T-helper 2 cell treated with Interferon-gamma antibody and Interleukin-4, amounts not matched to agents 5 μg/mL and 100 μg/mL, for 36 hours (primary cell): ENCODE measurements at regions not wholly inside any gene's neighbourhood (a gene's known extent, or its start where the extent isn't known, plus 50 kb on each side); places are given as distances from the start of the nearest gene placed in this dataset.
"Not testable (repeated sequence)": the region's sequence is repeated elsewhere in the genome, so short reads cannot be mapped to it uniquely, and the experiment has no call there.

Source experiments
- DNase-seq: peaks from one replicate; pipeline ENCODE4 v3.0.0; 2021; ENCODE audit warnings: low spot score
- H3K27ac Mint-ChIP-seq: one replicate; pipeline ENCODE4 v1.8.0; 2021; ENCODE audit warnings: mild to moderate bottlenecking, mixed read lengths
- H3K27me3 Mint-ChIP-seq: one replicate; pipeline ENCODE4 v1.8.0; 2021; ENCODE audit warnings: low read depth, mixed read lengths
- H3K36me3 Mint-ChIP-seq: one replicate; pipeline ENCODE4 v1.8.0; 2021; ENCODE audit warnings: low read depth, mixed read lengths
- H3K4me1 Mint-ChIP-seq: one replicate; pipeline ENCODE4 v1.8.0; 2021; ENCODE audit warnings: low read depth, mixed read lengths
- H3K4me3 Mint-ChIP-seq: one replicate; pipeline ENCODE4 v1.8.0; 2022; ENCODE audit warnings: mild to moderate bottlenecking, moderate library complexity, mixed read lengths
- H3K9me3 Mint-ChIP-seq: one replicate; pipeline ENCODE4 v1.8.0; 2021; ENCODE audit warnings: mixed read lengths

DNA sequence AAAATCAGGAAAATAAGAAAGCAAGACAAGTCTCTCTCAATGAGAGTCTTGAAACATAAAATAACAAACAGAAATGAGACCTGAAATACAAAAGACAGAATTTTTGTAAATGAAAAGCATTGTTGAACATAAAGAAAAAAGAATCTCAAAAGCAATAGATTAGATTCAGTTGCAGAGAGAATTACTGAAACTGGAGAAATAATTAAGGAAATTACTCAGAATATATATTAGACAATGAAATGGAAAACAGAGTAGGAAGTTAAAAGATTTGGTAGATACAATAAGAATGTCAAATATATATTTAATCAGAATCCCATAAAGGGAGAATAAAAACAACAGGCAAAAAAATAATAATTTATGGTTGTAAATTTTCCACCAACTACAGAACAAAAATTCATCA is 308.3 kb downstream of the CRPPA start:
- no peak for DNase-seq
- no peaks in the 10 kb centered on the region for H3K27me3 Mint-ChIP-seq
- H3K27ac Mint-ChIP-seq = no peak overlapping the region
- H3K4me1 Mint-ChIP-seq = peaks cover 3% of the 10 kb centered on the region
- H3K4me3 Mint-ChIP-seq = no peak overlapping the region
- H3K9me3 Mint-ChIP-seq = peaks cover 12% of the 10 kb centered on the region
- H3K36me3 Mint-ChIP-seq = no peaks in the 10 kb centered on the region

DNA sequence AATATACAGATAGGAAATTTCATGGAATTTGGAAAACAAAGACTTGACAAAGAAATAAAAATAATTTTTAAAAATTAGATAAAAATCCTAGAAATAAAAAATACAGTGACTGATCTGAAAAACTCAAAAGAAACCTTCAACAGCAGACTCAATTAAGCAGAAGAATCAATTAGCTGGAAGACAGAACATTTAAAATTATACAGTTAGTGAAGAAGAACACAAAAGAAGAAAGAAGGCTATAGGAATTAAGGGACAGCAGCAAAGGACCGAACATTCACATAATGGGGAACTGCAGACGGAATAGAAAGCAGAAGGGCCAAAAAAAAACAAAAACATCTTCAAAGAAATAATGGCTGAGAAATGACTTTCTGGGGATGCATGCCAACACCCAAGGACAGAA is 314.5 kb downstream of the CRPPA start:
- H3K4me3 Mint-ChIP-seq = no peak overlapping the region
- H3K4me1 Mint-ChIP-seq = peaks cover 3% of the 10 kb centered on the region
- no peak overlapping the region for H3K27ac Mint-ChIP-seq
- H3K36me3 Mint-ChIP-seq = no peaks in the 10 kb centered on the region
- H3K27me3 Mint-ChIP-seq = no peaks in the 10 kb centered on the region
- no peak for DNase-seq
- peaks cover 44% of the 10 kb centered on the region for H3K9me3 Mint-ChIP-seq

DNA sequence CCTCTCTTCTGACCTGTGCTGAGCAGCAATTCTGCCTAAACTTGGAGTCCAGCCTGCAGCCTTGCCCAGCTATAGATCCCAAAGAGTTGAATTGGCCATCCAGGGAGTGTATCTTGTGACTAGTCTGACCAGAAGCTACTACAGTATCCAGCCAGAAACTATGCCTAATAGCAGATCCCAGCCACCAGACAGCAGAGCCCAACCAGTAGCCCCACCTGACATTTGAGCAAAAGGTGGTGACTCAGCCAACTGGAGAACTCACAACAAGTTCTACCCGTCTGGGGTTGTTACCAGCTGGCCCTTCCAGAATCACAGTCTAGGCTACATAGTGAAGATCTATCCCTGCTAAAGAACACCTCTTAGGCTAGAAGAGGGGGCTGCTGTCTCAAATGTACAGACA is 315.0 kb downstream of the CRPPA start:
- Mint-ChIP-seq H3K36me3 (no peaks in the 10 kb centered on the region), H3K4me3 (no peak overlapping the region), H3K27me3 (no peaks in the 10 kb centered on the region), H3K4me1 (peaks cover 3% of the 10 kb centered on the region), H3K27ac (no peak overlapping the region), H3K9me3 (peaks cover 44% of the 10 kb centered on the region)
- DNase-seq = no peak

DNA sequence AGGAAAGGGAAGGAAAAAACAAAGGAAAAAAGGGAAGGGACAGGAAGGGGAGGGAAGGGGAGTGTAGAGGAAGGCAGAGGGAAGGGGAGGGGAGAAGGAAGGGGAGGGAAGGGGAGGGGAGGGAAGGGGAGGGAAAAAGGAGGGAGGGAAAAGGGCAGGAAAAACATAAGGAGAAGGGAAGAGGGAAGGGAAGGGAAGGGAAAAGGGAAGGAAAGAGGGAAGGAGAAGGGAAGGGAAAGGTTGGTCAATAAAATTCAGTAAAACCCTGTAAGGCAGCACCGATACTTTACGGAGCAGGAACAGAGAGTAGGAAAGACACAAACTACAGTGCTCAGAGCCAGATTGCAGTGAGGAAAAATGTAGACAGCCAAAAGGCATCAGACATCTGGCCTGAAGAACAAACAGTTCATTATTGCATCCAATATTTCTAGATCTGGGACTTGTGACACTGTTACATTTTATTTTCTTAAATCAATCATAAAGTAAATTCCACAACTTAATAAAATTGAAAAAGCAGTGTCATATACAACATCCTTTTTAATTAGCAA is 322.0 kb downstream of the CRPPA start:
- H3K27me3 Mint-ChIP-seq = no peaks in the 10 kb centered on the region
- H3K9me3 Mint-ChIP-seq = peaks cover 9% of the 10 kb centered on the region
- no peak overlapping the region for H3K27ac Mint-ChIP-seq
- H3K4me1 Mint-ChIP-seq = no peaks in the 10 kb centered on the region
- no peaks in the 10 kb centered on the region for H3K36me3 Mint-ChIP-seq
- no peak overlapping the region for H3K4me3 Mint-ChIP-seq
- no peak for DNase-seq

DNA sequence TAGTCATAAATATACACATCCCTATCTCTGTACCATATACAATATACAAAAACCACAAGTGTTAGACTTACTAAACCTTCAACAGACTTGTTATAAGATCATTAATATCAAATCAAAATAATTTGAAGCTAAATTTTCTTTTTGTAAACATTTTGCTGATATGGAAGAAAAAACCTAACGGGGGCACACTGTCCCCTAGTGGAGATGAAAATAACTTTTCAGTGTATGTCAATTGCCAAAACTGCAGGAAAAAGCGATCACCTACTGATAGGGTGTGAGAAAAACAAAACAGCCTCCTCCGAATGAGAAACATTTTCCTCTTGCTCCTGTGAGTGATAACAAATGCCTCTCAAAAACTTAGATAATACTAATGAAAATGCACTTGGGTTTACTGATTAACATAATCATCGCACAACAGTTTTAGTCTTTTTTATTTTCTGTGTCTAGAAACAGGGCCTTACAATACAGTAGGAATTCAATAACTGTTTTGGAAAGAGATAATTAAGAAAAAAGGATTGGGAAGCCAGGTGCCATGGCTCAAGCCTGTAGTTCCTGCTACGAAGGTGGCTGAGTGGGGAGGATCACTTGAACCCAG is 322.7 kb downstream of the CRPPA start:
- H3K4me1 Mint-ChIP-seq = no peaks in the 10 kb centered on the region
- no peaks in the 10 kb centered on the region for H3K36me3 Mint-ChIP-seq
- H3K27ac Mint-ChIP-seq = no peak overlapping the region
- no peak overlapping the region for H3K4me3 Mint-ChIP-seq
- no peak for DNase-seq
- H3K27me3 Mint-ChIP-seq = no peaks in the 10 kb centered on the region
- peaks cover 9% of the 10 kb centered on the region for H3K9me3 Mint-ChIP-seq

DNA sequence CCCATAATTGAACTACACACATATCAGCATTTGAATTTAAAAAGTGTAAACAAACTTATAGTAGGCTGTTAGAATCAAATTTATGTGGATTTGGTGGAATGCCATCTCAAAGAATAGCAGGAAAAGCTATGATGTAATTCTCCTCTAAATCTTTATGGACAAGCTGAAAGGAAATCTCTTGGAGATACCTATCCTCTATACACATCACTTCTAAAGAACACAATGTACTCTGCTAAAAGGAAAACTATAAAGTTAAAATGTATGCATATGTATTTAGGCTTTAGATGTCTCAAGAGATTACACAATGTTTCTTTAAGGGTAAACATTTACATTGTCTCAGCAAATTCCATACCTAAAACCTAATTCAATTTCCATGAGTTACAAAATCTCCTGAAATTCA is 323.3 kb downstream of the CRPPA start:
- DNase-seq = no peak
- H3K36me3 Mint-ChIP-seq = no peaks in the 10 kb centered on the region
- no peak overlapping the region for H3K4me3 Mint-ChIP-seq
- no peaks in the 10 kb centered on the region for H3K27me3 Mint-ChIP-seq
- H3K4me1 Mint-ChIP-seq = no peaks in the 10 kb centered on the region
- H3K9me3 Mint-ChIP-seq = peaks cover 9% of the 10 kb centered on the region
- H3K27ac Mint-ChIP-seq = no peak overlapping the region

DNA sequence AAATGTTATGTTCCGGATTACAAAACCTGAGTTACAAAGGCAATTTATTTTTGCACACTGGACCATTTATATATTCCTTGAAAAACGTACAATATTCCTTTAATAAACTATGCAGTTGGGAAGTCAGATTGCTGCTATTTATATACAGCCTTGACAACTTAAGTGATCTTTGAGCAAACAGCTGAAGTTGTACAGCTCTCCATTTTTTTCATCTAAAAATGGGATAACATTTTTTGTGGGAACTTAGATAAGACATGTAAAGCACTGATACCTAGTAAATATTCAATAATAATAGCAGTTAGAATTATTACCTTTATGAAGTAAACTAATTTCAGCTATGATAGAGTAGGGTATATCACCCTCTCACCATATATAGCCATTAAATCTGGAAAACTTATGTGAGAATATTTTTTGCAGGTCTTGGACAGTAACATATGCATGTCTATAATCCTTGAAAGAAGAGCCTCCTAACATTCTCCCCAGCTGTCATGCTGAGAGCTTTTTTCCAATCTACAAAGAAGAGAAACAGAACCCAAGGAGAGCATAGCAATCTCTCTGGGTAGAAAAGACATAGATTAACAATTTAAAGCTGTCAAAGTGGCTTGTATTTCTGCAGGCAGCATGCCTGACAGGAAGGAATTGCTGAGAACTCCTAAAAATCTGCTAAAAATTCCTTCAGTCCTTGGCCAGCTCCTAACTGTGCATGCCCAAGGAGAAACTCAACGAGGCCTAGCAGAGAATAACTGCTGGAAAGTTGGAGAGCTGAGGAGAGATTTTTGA is 326.0 kb downstream of the CRPPA start:
- DNase-seq = no peak
- H3K9me3 Mint-ChIP-seq = no peaks in the 10 kb centered on the region
- no peak overlapping the region for H3K27ac Mint-ChIP-seq
- H3K4me1 Mint-ChIP-seq = no peaks in the 10 kb centered on the region
- H3K27me3 Mint-ChIP-seq = no peaks in the 10 kb centered on the region
- H3K36me3 Mint-ChIP-seq = no peaks in the 10 kb centered on the region
- H3K4me3 Mint-ChIP-seq = no peak overlapping the region

DNA sequence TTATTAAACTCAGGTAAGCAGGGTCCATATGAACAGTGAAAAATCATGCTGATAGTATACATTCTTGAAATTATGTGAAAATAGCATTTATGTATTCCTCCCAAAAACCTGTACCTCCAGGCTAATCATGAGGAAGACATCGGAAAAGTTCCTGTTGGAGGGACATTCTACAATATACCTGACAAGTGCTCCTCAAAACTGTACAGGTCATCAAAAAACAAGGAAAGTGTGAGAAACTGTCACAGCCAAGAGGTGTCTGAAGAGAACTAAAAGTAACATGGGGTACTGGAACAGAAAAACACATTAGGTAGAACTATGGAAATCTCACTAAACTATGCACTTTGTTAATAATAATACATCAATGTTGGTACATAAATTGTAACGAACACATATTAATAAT is 326.7 kb downstream of the CRPPA start:
- DNase-seq = no peak
- no peaks in the 10 kb centered on the region for H3K9me3 Mint-ChIP-seq
- H3K27ac Mint-ChIP-seq = no peak overlapping the region
- no peaks in the 10 kb centered on the region for H3K4me1 Mint-ChIP-seq
- no peak overlapping the region for H3K4me3 Mint-ChIP-seq
- H3K27me3 Mint-ChIP-seq = no peaks in the 10 kb centered on the region
- H3K36me3 Mint-ChIP-seq = no peaks in the 10 kb centered on the region

DNA sequence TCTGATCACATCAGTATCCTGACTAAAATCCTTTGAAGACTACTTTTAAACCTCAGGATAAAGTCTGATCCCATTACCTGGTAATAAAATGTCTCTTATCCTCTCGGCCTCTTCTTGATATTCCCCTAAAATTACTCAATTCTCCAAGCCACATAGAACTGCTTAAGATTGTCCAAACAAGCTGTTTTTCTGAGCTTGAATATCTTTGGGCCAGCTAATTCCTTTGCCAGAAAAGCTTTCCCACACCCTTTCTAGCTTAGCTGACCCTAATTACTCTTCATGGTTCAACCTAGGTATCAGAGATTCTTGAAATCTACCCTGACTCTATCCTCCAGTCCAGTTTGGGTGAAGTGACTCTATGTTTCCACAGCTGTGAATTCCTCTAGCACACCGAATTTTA is 328.6 kb downstream of the CRPPA start:
- Mint-ChIP-seq H3K27ac (no peak overlapping the region), H3K36me3 (no peaks in the 10 kb centered on the region), H3K4me1 (no peaks in the 10 kb centered on the region), H3K27me3 (no peaks in the 10 kb centered on the region), H3K4me3 (no peak overlapping the region), H3K9me3 (no peaks in the 10 kb centered on the region)
- DNase-seq = no peak

DNA sequence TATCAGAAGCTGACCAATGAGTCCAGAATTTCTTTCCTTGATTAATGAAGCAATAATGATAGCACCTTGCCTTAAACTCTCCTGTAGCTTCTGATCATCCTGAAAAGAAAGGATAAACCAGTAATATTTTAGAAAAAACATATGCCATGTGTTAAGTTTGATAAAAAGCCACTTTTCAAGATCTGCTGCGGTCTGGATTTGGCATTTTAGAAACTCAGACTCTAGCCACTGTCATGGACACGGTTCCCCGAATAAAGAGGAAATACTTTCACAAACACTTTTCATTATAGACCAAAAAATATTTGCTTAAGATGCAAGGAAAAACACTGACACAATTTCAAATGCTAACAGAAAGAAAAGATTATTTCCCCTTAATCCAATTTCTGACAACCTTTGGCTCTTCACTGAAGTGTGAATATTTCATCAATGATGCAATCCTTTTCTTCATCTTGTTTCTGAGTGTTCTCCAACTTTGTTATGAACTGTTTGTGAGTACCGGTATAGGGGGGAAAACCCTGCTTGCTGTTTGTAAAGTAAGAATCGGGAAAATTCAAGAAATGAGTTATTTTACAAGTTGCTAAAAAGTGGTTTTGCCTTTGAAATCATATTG is 329.5 kb downstream of the CRPPA start:
- no peaks in the 10 kb centered on the region for H3K27me3 Mint-ChIP-seq
- H3K9me3 Mint-ChIP-seq = no peaks in the 10 kb centered on the region
- no peak for DNase-seq

DNA sequence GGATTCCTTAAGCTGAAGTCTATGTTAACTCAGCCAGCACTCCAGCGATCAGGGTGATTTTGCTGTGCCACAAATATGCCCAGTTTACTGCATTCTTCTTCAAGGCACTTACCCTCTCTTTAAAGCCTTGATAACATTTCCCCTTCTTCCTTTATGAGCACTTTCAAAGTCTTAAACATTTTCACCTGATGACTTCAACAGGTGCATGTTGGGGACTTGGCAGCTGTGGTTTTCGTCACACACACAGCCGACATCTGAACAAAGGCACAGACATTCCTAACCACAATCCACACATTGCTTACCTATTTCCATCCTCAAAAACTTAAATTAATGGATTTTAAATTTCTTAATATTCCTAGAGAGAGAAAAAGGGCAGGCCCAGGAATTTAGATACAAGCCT is 331.5 kb downstream of the CRPPA start:
- Mint-ChIP-seq H3K9me3 (no peaks in the 10 kb centered on the region), H3K4me1 (no peaks in the 10 kb centered on the region), H3K36me3 (no peaks in the 10 kb centered on the region), H3K27ac (no peak overlapping the region), H3K4me3 (no peak overlapping the region), H3K27me3 (no peaks in the 10 kb centered on the region)
- no peak for DNase-seq

More for the DNA sequence above, 329.5 kb downstream of the CRPPA start:
- H3K36me3 Mint-ChIP-seq = no peaks in the 10 kb centered on the region
- no peaks in the 10 kb centered on the region for H3K4me1 Mint-ChIP-seq
- no peak overlapping the region for H3K27ac Mint-ChIP-seq
- H3K4me3 Mint-ChIP-seq = no peak overlapping the region

DNA sequence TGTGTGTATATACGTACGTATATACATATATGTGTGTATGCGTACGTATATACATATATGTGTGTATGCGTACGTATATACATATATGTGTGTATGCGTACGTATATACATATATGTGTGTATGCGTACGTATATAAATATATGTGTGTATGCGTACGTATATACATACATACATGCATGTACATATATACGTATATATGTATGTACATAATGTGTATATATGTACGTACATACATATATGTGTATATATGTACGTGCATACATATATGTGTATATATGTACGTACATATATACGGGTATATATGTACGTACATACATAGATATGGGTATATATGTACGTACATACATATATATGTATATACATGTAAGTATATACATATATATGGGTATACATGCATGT is 332.1 kb downstream of the CRPPA start:
- DNase-seq = no peak
- Mint-ChIP-seq H3K27me3 (no peaks in the 10 kb centered on the region), H3K9me3 (no peaks in the 10 kb centered on the region), H3K27ac (no peak overlapping the region), H3K36me3 (no peaks in the 10 kb centered on the region), H3K4me1 (no peaks in the 10 kb centered on the region), H3K4me3 (no peak overlapping the region)

DNA sequence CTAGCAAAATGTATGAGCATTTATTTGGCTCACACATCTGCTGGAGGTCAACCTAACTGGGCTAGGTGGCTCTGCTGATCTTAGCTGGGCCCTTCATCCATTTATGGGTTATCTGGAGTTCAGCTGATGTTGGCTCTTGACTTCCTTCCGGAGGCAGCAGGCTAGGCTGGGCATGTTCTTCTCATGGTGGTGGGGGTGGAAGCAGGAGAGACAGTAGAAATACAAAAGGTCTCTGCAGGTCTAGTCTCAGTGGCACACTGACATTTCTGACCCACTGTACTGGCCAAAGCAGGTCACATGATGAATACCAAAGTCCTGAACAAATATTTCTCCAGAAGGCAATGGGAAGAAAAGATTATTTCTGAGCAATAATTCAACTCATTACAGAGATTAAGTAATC is 334.6 kb downstream of the CRPPA start:
- no peak overlapping the region for H3K4me3 Mint-ChIP-seq
- no peaks in the 10 kb centered on the region for H3K4me1 Mint-ChIP-seq
- H3K9me3 Mint-ChIP-seq = no peaks in the 10 kb centered on the region
- H3K27me3 Mint-ChIP-seq = no peaks in the 10 kb centered on the region
- DNase-seq = no peak
- no peak overlapping the region for H3K27ac Mint-ChIP-seq
- no peaks in the 10 kb centered on the region for H3K36me3 Mint-ChIP-seq

DNA sequence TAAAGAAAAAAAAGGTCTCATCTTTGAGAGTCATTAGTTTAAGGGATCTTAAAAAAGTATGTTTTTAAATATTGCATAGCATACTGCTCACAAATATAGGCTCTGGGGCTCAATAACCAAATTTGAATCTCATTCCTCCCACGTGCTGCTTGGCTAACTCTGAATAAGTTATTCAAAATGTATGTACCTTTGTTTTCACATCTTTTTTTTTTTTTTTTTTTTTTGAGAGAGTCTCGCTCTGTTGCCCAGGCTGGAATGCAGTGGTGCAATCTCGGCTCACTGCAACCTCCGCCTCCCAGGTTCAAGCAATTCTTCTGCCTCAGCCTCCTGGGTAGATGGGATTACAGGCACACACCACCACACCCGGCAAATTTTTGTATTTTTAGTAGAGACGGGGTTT is 335.6 kb downstream of the CRPPA start:
- not testable (repeated sequence) for H3K36me3 Mint-ChIP-seq, H3K4me3 Mint-ChIP-seq, H3K27me3 Mint-ChIP-seq, H3K9me3 Mint-ChIP-seq, H3K4me1 Mint-ChIP-seq, H3K27ac Mint-ChIP-seq, DNase-seq
